NOMO-1 treated with dmso at 0.1 percent for 144 hours (cell line): ENCODE measurements at regions not wholly inside any gene's neighbourhood (a gene's known extent, or its start where the extent isn't known, plus 50 kb on each side); places are given as distances from the start of the nearest gene placed in this dataset.

Experiments used
- DNase-seq: peaks from one replicate; lab custom pipeline; 2025; ENCODE audit not compliant: unreplicated experiment; lab: John Stamatoyannopoulos, UW

DNA sequence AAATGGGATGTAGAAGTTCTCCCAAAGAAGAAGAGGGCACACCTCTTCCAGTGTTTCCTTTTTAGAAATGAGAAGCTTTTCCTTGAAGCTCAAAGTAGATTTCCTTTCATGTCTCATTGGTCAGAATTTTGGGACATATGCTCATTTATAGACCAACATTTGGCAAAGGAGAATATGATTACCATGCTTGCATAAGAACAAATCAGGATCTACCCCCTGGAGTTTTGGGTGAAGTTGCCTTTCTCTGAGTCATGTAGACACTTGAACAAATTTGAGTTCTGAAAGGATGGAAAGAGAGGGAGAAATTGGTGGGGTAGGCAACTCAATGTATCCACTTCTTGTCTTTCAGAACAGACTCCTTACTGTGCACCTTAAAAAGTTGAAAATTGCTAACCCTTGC is 409.0 kb downstream of the SLC4A3 start:
- DNase-seq: no peak

- DNase-seq: no peak
Observed at GRCh38 chr2:220040346-220040745, 412.9 kb downstream of the SLC4A3 start.

GRCh38 chr2:220041447-220041846 is 414.0 kb downstream of the SLC4A3 start:
- no peak for DNase-seq

- DNase-seq: no peak
Observed at GRCh38 chr2:220043155-220043989, 415.9 kb downstream of the SLC4A3 start.

DNA sequence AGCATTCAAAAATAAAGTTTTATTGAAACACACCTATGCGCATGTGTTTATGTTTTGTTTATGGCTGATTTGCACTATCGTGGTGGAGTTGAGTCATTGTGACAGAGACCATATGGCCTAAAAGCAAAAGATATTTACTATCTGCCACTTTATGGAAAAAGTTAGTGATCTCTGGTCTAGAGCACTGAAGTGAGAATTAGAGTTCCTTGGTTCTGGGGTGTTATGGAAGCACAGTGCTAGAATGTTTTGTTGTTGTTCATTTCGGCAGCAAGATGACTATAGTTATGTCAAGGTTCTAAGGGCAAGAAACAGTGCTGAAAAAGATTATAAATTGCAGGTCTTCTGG is 416.5 kb downstream of the SLC4A3 start:
- DNase-seq: no peak

DNA sequence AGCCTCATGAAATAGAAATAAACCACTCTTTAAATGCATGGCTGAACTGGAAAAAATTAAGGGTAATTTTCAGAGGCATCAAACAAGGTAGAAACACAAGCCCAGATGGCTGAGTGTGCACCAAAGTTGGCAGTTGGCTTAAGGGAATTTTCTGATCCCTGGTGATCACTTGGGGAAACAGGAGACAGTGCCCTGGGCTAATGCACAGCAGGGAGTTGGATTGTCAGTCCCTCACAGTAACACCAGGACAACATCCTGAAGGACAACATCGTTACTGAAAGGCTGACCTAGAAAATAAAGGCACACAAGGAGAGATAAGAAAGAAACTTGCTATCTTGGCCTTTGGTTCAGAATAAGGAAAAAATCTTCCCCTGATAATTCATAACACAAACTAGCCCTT is 417.0 kb downstream of the SLC4A3 start:
- no peak for DNase-seq

DNA sequence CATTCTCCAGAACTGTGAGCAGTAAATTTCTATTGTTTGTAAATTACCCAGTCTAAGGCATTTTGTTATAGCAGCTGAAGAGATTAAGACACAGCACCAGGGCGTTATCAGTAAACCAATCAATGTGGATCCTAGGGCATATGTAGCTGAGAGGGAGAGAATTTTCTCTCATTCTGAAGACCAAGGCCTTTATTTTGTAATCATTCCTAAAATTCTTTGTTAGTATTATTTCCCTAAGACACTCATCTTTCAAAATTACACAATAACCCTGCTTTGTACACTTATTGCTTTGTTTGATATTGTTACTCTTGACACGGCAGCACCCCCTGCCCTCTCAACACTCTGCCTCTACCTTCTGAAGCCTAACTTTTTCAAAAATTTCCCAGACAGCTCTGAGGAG is 419.1 kb downstream of the SLC4A3 start:
- DNase-seq: no peak

DNA sequence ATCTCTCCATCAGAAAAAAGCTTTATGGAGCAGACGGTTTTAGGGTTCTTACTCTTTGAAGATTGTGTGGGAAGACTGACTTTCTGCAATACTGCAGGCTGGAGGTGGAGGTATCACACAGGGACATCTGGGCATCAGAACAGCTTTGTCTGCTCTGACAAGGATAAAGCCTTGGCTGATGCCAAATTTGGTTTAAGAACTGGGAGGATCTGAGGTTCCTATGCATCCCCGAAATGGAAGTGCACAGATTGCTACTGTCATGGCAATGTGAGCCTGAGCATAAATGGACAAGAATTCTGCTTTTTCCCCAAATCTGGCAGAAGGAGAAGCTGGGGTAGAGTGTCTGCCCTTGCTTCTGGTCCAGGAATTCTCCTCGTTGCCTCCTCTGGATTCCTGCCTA is 424.3 kb downstream of the SLC4A3 start:
- DNase-seq: no peak

- DNase-seq: no peak
Observed at GRCh38 chr2:220053919-220054318, 426.5 kb downstream of the SLC4A3 start.

- no peak for DNase-seq
Observed at GRCh38 chr2:220057391-220057790, 430.0 kb downstream of the SLC4A3 start.

DNA sequence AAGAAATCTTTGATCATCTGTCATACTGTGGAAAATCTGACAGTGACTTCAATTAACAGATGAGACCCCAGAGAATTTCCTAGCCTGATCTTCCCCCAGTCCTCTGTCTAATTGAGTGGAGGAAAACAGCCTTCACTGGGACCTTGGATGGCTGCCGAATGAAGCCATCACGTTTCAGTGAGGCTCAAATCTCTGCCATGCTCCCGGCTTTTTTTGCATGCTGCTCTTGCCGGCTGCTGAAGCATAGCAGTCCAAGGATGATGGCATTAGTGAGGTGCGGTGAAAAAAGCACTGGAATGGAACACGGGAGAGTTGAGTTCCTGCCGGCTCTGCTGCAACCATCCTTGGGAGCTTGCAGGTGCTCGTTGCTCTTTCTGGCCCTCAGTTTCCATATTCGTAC is 430.5 kb downstream of the SLC4A3 start:
- DNase-seq: no peak

GRCh38 chr2:220064111-220065030 is 436.9 kb downstream of the SLC4A3 start:
- DNase-seq: no peak

DNA sequence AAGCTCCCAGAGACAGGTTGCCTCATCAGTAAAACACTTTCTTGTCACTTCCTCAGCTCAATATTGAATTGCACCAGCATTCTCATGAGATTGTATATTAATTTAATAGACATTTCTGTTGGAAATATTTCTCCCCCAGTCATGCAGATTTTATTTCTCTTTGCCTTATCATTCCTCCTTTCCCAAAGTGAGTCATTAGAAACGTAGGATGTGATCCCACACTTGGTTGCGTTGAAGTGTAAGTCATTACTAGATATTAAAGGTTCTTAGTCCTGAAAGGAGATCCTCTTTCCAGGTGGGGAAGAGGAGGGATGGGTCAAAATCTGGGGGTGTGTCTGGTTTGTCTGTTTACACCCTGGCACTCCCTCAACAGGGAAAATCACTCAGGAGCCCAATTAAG is 438.2 kb downstream of the SLC4A3 start:
- no peak for DNase-seq

DNA sequence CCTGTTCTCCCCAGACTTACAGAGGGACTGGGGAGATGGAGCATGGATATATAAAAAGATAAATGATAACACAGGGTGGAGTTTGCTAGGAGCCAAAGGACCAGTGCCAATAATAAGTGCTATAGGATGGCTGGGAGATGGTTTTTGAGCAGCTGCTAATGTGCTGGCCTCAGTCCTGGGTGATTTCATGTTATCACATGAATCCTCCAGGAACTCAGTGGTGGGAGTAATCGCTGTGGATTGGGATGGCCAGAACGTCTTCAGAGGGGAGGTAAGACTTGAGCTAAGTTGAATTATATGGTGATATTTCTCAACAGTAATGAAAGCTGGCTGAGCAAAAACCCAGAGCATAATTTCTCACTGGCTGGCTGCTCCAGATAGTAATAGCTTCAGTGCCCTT is 441.4 kb downstream of the SLC4A3 start:
- DNase-seq: no peak

GRCh38 chr2:220070349-220070748 is 442.9 kb downstream of the SLC4A3 start:
- DNase-seq: no peak

GRCh38 chr2:220071696-220072095 is 444.3 kb downstream of the SLC4A3 start:
- DNase-seq: no peak

DNA sequence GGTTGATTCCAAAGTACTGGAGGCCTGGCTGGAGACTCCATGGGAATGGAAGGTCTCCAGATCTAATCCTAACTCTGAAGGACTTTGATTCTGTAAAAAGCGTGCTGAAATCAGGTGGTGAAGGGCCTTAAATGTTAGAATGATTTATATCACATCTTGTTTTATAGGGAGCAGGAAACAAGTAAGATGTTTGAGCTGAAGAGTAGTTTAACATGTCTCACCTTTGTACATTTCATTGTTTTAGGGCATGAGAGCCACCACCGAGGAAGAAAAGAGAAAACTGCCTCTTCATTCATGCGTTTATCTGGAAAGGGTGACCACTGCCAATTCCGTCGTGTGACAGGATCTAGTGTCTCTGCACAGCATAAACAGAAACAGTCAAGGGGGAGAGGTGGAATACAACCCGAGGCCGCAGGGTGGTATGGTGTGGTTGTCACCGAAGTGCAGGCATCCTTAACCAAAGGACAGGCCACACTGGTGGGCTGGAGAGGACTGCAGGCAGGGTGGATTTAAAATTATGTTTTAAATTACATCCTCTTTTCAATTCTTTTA is 445.3 kb downstream of the SLC4A3 start:
- no peak for DNase-seq

DNA sequence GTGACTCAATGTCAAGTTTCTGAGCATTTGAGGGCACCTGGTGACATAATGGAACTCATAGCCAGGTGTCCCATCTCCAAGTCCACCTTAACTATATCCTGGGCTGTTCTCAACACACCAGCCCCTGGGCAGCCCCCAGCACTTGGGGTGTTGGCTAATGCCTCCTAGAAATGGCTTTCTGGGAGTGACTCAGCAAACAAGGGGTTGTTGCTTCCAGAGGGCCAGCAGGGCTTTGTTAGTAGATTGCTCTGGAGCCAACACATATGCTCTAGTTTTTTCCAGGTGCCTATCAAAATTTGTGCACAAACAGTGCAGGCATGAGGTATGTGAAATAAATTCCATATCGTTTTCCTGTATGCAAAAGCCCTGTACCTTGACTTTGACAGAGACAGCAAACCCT is 448.4 kb downstream of the SLC4A3 start:
- DNase-seq: no peak

GRCh38 chr2:220076734-220077133 is 449.3 kb downstream of the SLC4A3 start:
- no peak for DNase-seq

DNA sequence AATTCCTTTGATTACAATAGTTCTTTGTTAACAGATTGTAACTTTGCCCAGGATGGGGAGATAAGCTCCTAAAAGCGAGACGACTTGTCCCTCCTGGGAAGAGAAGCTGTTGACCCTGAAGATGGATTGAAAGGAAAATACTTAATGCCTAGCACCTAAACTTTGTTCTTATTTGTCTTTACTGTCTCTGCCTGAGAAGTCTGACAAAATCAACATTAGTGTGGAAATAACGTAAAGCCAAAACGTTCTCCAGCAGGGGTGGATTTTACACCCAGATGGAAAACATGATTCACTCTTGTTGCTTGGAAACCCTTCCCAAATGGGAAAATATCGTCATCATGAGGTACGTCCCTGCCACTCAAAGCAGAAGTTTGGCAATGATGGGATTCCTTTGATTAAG is 450.1 kb downstream of the SLC4A3 start:
- DNase-seq: no peak

DNA sequence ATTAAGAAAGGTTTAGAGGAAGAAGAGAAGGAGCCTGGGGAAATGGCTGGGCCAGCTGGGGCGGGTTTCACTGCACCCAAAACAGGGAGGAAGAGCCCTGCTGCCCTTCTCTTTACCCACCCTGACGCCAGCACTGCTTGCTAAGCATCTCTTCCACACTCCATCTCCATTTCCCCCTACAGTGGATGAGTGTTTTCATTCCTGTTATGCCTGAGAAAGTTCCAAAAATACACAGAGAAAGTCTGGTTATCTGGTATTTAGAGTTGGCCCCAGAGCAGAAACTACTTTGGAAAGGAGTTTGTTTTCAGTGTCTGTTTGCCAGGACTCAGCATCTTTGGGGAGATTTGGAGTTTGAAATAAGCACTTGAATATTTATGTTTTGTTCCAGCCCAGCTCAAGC is 451.0 kb downstream of the SLC4A3 start:
- no peak for DNase-seq

GRCh38 chr2:220079595-220079994 is 452.2 kb downstream of the SLC4A3 start:
- DNase-seq: no peak
